ENCODE measurements at regions not wholly inside any gene's neighbourhood (a gene's known extent, or its start where the extent isn't known, plus 50 kb on each side); places are given as distances from the start of the nearest gene placed in this dataset.

- TF ChIP-seq CTCF (conservative IDR thresholded peaks at IDR 0.05; ENCODE audit: low read depth, low read length) (no peak), EZH2 (IDR thresholded peaks at IDR 0.05; ENCODE audit: borderline replicate concordance, low read depth, low read length, poor library complexity, severe bottlenecking) (no peak)
Observed at GRCh38 chr3:21229426-21230135, 521.4 kb downstream of the ZNF385D start.

Data from A673 (cell line).